Ectodermal cell (in vitro differentiated cells): ENCODE measurements at regions not wholly inside any gene's neighbourhood (a gene's known extent, or its start where the extent isn't known, plus 50 kb on each side); places are given as distances from the start of the nearest gene placed in this dataset.

Experiments
- H3K27ac ChIP-seq: 2 replicates; pipeline ENCODE4 v1.7.0; 2013; ENCODE audit warnings: mild to moderate bottlenecking, low read depth, low read length; ENCODE audit not compliant: insufficient read depth, poor library complexity, severe bottlenecking
- H3K27me3 ChIP-seq: 2 replicates; pipeline ENCODE4 v1.7.0; 2013; ENCODE audit warnings: mild to moderate bottlenecking, low read length; ENCODE audit not compliant: insufficient read depth, control insufficient read depth, poor library complexity, severe bottlenecking
- H3K36me3 ChIP-seq: one replicate; pipeline ENCODE4 v1.7.0; 2013; ENCODE audit warnings: low read length; ENCODE audit not compliant: control insufficient read depth, insufficient read depth
- H3K4me1 ChIP-seq: one replicate; pipeline ENCODE4 v1.7.0; 2013; ENCODE audit warnings: low read length; ENCODE audit not compliant: control insufficient read depth, insufficient read depth
- H3K4me3 ChIP-seq: 2 replicates; pipeline ENCODE4 v1.7.0; 2013; ENCODE audit warnings: low read depth, low read length, control low read depth; ENCODE audit not compliant: insufficient read depth
- H3K9me3 ChIP-seq: 2 replicates; pipeline ENCODE4 v1.7.0; 2013; ENCODE audit warnings: mild to moderate bottlenecking, low read length, moderate library complexity; ENCODE audit not compliant: control insufficient read depth
- WGBS, 2 experiments: methylation state at CpG; one replicate each; pipeline ENCODE4 v1.1.7; 2013; ENCODE audit warnings: missing lambda C conversion rate in 2 of 2; 5-methylcytosine and 5-hydroxymethylcytosine counted together

DNA sequence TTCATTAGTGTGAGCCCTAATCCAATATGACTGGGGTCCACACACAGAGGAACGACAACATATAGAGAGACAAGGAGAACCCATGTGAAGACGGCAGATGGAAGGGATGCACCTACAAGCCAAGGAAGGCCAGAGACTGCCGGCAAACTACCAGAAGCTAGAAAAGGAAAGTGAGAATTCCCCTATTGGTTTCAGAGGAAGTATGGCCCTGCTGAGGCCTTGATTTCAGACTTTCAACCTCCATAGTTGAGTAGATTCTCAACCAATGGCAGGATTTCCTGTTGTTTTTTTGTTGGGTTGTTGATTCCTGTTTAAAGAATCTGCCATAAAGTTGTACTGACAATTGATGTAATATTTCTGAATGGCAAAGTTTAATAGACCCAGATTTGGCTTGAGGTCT, 241.5 kb downstream of the SATB2 start:
- Histone ChIP-seq H3K27ac (no peak overlapping the region), H3K4me1 (no peaks in the 10 kb centered on the region), H3K27me3 (no peaks in the 10 kb centered on the region), H3K4me3 (no peak overlapping the region), H3K9me3 (no peaks in the 10 kb centered on the region), H3K36me3 (no peaks in the 10 kb centered on the region)
- 94 to 95% methylated on average over 3 of the region's 3 CpGs for WGBS, 2 experiments

DNA sequence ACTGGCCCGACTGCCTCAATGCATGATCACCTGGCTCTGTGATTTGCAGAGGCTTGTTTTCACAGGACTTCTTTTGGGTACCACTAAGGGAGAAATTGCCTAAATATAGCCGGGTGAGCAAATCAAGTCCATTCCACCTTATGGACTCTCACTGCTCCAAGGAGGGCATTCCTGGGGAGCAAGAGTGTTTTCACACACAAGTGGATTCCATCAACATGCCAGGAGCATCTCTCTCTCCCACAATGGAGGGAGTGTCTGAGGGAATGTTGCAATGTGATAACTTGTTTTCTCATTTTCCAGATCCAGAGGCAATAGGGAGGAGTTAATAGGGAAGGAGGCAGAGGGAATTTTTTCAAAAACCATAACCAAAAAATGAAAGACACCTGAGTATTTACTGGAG, 250.7 kb downstream of the SATB2 start:
- 91 to 96% methylated on average over 2 of the region's 2 CpGs for WGBS, 2 experiments
- no peaks in the 10 kb centered on the region for H3K27me3 ChIP-seq
- no peak overlapping the region for H3K4me3 ChIP-seq
- H3K9me3 ChIP-seq: no peaks in the 10 kb centered on the region
- H3K4me1 ChIP-seq: no peaks in the 10 kb centered on the region
- no peak overlapping the region for H3K27ac ChIP-seq
- no peaks in the 10 kb centered on the region for H3K36me3 ChIP-seq

DNA sequence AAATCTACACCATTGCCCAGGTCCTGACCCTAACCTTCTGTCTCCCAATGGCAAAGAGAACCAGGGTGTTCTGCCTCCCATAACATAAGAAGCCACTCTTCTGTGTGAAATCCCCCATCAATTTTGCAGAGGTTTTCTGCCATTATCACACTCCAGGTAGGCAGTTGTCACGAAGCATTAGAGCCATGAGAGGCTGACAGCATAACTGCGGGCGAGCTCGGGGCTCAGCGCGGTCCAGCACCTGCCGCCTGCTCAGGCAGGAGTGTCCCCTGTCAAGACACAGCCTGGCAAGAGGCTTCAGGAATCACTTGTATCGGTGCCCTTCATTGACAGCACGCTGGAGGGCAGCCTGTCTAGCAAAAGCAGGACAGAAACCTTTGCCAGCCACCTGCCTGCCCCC, 251.2 kb downstream of the SATB2 start:
- Histone ChIP-seq H3K27me3 (no peaks in the 10 kb centered on the region), H3K4me1 (no peaks in the 10 kb centered on the region), H3K27ac (no peak overlapping the region), H3K36me3 (no peaks in the 10 kb centered on the region), H3K9me3 (no peaks in the 10 kb centered on the region), H3K4me3 (no peak overlapping the region)
- 93 to 94% methylated on average over 9 of the region's 9 CpGs for WGBS, 2 experiments

DNA sequence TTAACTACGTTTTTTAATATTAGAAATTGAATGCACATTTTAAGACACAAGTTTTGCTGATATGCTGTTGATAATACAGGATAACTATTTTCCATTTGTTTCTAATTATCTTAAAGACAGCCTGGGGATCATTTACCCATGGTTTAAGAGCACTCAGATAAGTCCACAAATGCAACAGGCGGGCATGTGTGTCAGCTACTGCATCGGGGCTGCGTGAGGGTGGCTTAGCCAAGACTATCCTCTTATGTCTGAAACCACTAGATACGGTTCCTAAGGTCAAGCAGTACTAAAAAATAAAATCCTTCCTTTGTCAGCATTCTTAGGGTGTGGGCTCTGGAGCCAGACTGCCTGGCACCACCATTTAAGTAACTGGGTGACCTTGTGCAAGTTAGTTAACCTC, 254.8 kb downstream of the SATB2 start:
- H3K9me3 ChIP-seq: no peaks in the 10 kb centered on the region
- no peak overlapping the region for H3K4me3 ChIP-seq
- H3K36me3 ChIP-seq: no peaks in the 10 kb centered on the region
- 89 to 92% methylated on average over 4 to 5 of the region's 5 CpGs for WGBS, 2 experiments
- no peaks in the 10 kb centered on the region for H3K27me3 ChIP-seq
- no peak overlapping the region for H3K27ac ChIP-seq
- H3K4me1 ChIP-seq: no peaks in the 10 kb centered on the region

DNA sequence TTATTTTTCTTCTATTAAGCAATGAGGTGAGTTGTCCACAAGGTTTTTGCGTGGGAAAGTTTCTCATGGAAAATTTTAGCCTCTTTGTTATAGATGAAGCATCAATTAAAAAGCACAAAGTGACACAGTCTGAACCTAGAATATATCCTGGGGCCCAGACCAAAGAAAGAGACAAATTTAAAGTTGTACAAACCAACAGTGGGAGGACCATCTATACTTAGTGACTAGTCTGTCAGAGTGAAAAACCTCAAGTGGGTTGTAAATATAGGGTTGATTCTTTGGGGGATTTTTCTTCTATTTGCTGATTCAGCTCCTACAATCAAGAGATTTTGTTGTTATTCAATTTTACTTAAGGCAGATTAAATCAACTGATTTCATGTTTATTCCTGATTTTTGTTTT, 256.2 kb downstream of the SATB2 start:
- H3K4me1 ChIP-seq: no peaks in the 10 kb centered on the region

DNA sequence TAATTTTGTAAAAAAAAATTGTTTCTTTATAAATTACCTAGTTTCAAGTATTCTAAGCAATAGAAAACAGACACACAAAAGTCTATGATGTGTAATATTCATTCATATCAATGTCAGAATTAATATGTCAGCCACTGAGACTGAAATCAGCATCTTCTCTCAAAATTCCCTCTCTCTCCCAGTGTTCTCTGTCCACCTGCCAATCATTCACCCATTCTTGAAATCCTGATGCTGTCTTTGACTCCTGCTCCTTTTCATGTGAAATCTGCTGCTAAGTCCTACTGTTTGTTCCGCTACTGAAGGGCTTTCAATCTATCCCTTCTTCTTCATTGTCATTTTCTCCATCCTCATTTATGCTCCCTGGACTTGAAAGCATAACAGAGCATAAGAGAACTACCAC, 257.9 kb downstream of the SATB2 start:
- WGBS, 2 experiments: 90 to 93% methylated on average over 1 of the region's 1 CpG

More for the DNA sequence above, 256.2 kb downstream of the SATB2 start:
- WGBS, 2 experiments: 100% methylated on average over 1 of the region's 1 CpG
- H3K9me3 ChIP-seq: no peaks in the 10 kb centered on the region
- no peak overlapping the region for H3K27ac ChIP-seq
- H3K36me3 ChIP-seq: no peaks in the 10 kb centered on the region
- H3K4me3 ChIP-seq: no peak overlapping the region
- H3K27me3 ChIP-seq: no peaks in the 10 kb centered on the region

DNA sequence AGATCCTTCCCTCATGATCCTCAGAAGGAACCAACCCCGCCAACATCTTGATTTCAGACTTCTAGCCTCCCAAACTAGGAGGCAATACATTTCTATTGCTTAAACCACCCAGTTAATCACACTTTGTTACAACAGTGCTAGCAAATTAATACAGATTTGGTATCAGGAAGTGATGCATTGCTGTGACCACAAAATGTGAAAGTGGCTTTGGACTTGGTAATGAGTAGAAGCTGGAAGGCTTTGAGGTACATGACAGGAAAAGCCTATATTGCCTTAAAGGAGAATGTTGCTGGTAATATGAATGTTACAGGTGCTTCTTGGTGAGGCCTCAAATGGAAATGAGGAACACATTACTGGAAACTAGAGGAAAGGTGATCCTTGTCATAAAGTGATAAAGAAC, 260.3 kb downstream of the SATB2 start:
- H3K4me3 ChIP-seq: no peak overlapping the region
- H3K36me3 ChIP-seq: no peaks in the 10 kb centered on the region
- no peak overlapping the region for H3K27ac ChIP-seq
- H3K4me1 ChIP-seq: no peaks in the 10 kb centered on the region
- H3K9me3 ChIP-seq: no peaks in the 10 kb centered on the region
- no peaks in the 10 kb centered on the region for H3K27me3 ChIP-seq
- WGBS, 2 experiments: 86 to 94% methylated on average over 1 of the region's 1 CpG

More for the DNA sequence above, 257.9 kb downstream of the SATB2 start:
- Histone ChIP-seq H3K4me1 (no peaks in the 10 kb centered on the region), H3K27ac (no peak overlapping the region), H3K9me3 (no peaks in the 10 kb centered on the region), H3K36me3 (no peaks in the 10 kb centered on the region), H3K4me3 (no peak overlapping the region), H3K27me3 (no peaks in the 10 kb centered on the region)

DNA sequence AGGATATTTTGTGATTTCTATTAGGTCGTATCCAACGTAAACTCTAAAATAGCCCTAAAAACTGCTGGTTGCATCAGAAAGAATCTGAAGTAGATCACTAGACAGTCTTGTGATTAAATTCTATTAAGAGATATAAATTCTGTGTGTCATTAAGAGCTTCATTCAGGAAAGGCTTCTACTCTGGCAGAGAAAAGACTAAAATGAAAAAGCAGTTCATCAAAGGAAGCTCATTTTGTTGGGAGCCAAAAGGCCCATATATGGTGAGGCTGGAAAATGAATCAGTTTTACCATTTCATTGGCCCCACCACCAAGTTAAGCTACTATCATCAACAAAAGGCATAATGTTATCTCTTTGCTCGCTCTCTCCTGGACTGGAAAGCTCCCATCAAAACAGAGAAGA, 261.1 kb downstream of the SATB2 start:
- no peaks in the 10 kb centered on the region for H3K9me3 ChIP-seq
- WGBS, 2 experiments: 95% methylated on average over 3 of the region's 3 CpGs
- no peak overlapping the region for H3K27ac ChIP-seq
- no peak overlapping the region for H3K4me3 ChIP-seq
- H3K27me3 ChIP-seq: no peaks in the 10 kb centered on the region
- no peaks in the 10 kb centered on the region for H3K36me3 ChIP-seq
- peaks cover 1% of the 10 kb centered on the region for H3K4me1 ChIP-seq

DNA sequence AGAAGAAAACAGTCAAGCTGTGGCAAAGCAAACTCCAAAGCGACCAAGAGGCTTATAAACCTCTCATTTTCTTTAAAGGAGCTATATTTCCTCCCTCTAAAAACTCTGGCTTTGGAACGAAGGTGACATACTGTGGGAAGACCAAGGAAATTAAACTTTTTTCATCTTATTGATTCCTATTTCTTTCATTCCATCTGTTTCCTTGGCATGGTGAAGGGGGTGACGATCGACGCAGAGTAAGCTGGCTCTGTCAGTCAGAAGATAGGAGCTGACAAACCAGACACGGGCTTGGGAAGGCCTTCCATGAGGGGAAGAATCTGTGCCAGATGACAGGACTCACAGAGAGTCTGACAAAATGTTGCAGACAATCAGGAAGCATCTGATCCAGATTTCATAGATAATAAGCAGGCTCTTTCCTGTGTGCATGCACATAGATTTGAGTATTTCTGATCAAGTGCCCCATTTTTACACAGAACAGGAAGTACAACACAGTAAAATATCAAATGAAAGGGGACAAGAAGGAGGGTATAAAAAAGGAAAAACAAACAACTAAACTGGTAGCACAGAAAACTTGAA, 261.7 kb downstream of the SATB2 start:
- 94 to 95% methylated on average over 6 of the region's 6 CpGs for WGBS, 2 experiments
- H3K9me3 ChIP-seq: no peaks in the 10 kb centered on the region
- H3K4me1 ChIP-seq: peaks cover 7% of the 10 kb centered on the region
- H3K27ac ChIP-seq: no peak overlapping the region
- H3K27me3 ChIP-seq: no peaks in the 10 kb centered on the region
- H3K36me3 ChIP-seq: no peaks in the 10 kb centered on the region
- no peak overlapping the region for H3K4me3 ChIP-seq

DNA sequence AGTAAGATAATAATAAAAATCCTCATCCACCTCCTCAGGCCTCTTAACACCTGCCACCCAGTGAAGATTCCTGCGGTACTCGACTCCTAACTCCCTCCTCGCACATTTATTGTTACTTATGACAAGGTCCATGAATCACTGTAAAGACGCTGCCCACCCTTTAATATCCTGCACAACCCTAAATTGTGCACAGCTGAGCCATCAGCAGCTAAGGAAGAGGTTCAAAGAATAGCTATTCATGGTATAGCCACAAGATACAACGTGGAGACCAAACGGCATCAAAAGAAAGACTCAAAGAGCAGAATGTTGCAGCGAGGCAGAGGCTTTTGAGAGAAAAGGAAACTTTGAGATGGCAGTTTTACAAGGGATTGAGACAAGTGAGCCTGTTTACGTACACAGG, 266.3 kb downstream of the SATB2 start:
- H3K4me3 ChIP-seq: no peak overlapping the region
- WGBS, 2 experiments: 63 to 68% methylated on average over 7 to 8 of the region's 8 CpGs
- H3K9me3 ChIP-seq: no peaks in the 10 kb centered on the region
- peak overlapping the region; percentile 52 for H3K27ac ChIP-seq
- H3K4me1 ChIP-seq: peaks cover 7% of the 10 kb centered on the region
- no peaks in the 10 kb centered on the region for H3K36me3 ChIP-seq
- H3K27me3 ChIP-seq: no peaks in the 10 kb centered on the region

DNA sequence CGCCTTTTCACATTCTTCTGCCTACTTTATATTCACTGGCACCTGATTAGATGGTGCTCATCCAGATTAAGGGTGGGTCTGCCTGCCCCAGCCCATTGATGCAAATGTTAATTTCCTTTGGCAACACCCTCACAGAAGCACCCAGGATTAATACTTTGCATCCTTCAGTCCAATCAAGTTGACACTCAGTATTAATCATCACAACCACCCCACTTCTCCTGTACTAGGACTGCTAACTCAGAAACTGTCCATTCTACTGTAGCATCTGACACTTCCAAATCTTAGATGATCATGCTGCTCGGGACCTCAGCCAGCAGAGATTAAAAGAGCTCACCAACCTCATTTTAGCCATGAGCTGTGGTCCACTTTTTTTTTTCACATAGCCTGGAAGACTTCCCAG, 268.5 kb downstream of the SATB2 start:
- peaks cover 7% of the 10 kb centered on the region for H3K4me1 ChIP-seq
- H3K27ac ChIP-seq: no peak overlapping the region
- H3K9me3 ChIP-seq: no peaks in the 10 kb centered on the region
- H3K27me3 ChIP-seq: no peaks in the 10 kb centered on the region
- H3K36me3 ChIP-seq: no peaks in the 10 kb centered on the region
- no peak overlapping the region for H3K4me3 ChIP-seq
- WGBS, 2 experiments: 84 to 88% methylated on average over 2 of the region's 2 CpGs
